HEK293 (cell line): ENCODE measurements at regions not wholly inside any gene's neighbourhood (a gene's known extent, or its start where the extent isn't known, plus 50 kb on each side); places are given as distances from the start of the nearest gene placed in this dataset.

Source experiments
- CTCF ChIA-PET: fragments of 350-600 bp; formaldehyde crosslinking; extraction: SDS; loops from one replicate; lab custom pipeline; 2021; ENCODE audit warnings: antibody characterized with exemption; lab: Yijun Ruan, JAX
- POLR2A ChIA-PET: fragments of 300-600 bp; formaldehyde crosslinking; extraction: SDS; loops from one replicate; lab custom pipeline; 2020; ENCODE audit warnings: antibody characterized with exemption, inconsistent platforms; lab: Yijun Ruan, JAX
- H3K27ac ChIP-seq: fragments of 200-500 bp; sonication (Bioruptor generic); 2 replicates; pipeline ENCODE4 v1.5.1; 2014; ENCODE audit warnings: low read depth, low read length, control low read depth, inconsistent platforms; ENCODE audit errors: extremely low read depth
- H3K36me3 ChIP-seq, 2 experiments: fragments of 200-500 bp in 1 of 2; sonication (Bioruptor generic) in 1 of 2; 1 replicate in 1 of 2; 2 replicates in 1 of 2; pipeline ENCODE4 v1.5.1; 2014 to 2017; ENCODE audit warnings: inconsistent platforms in 2 of 2, low read length in 2 of 2; ENCODE audit not compliant: control insufficient read depth in 2 of 2, insufficient read depth in 1 of 2
- H3K4me1 ChIP-seq: fragments of 200-500 bp; sonication (Bioruptor generic); 2 replicates; pipeline ENCODE4 v1.5.1; 2014; ENCODE audit warnings: mild to moderate bottlenecking, low read length, inconsistent platforms; ENCODE audit not compliant: control insufficient read depth, insufficient read depth
- H3K4me3 ChIP-seq: 2 replicates; pipeline ENCODE4 v1.5.1; 2011; ENCODE audit warnings: low read depth, mild to moderate bottlenecking, control low read depth, low read length, moderate library complexity
- H3K9me3 ChIP-seq: fragments of 200-500 bp; sonication (Bioruptor generic); 2 replicates; pipeline ENCODE4 v1.5.1; 2014; ENCODE audit warnings: low read depth, low read length, inconsistent platforms; ENCODE audit not compliant: control insufficient read depth, insufficient read depth
- INSM2 ChIP-seq: fragments of 450-650 bp; formaldehyde crosslinking; IDR thresholded peaks from 2 replicates; pipeline ENCODE4 v1.5.1; 2016; ENCODE audit warnings: missing biosample characterization, missing genetic modification characterization
- KLF16 ChIP-seq: fragments of 450-650 bp; formaldehyde crosslinking; IDR thresholded peaks from 2 replicates; pipeline ENCODE4 v1.5.1; 2017; ENCODE audit warnings: missing biosample characterization, missing genetic modification characterization
- OVOL3 ChIP-seq: fragments of 450-650 bp; formaldehyde crosslinking; IDR thresholded peaks from 2 replicates; pipeline ENCODE4 v1.5.1; 2016; ENCODE audit warnings: missing biosample characterization, missing genetic modification characterization
- REPIN1 ChIP-seq: fragments of 450-650 bp; formaldehyde crosslinking; IDR thresholded peaks from 2 replicates; pipeline ENCODE4 v1.5.1; 2017; ENCODE audit warnings: missing biosample characterization, missing genetic modification characterization, low read depth
- WT1 ChIP-seq: fragments of 450-650 bp; formaldehyde crosslinking; IDR thresholded peaks from 2 replicates; pipeline ENCODE4 v1.5.1; 2016; ENCODE audit warnings: missing biosample characterization, missing genetic modification characterization
- YY1 ChIP-seq: fragments of 450-650 bp; formaldehyde crosslinking; IDR thresholded peaks from 2 replicates; pipeline ENCODE4 v1.5.1; 2018; ENCODE audit warnings: missing biosample characterization, missing genetic modification characterization
- ZNF121 ChIP-seq: fragments of 450-650 bp; formaldehyde crosslinking; IDR thresholded peaks from 2 replicates; pipeline ENCODE4 v1.5.1; 2016; ENCODE audit warnings: missing biosample characterization, missing genetic modification characterization
- ZNF157 ChIP-seq: fragments of 450-650 bp; formaldehyde crosslinking; IDR thresholded peaks from 2 replicates; pipeline ENCODE4 v1.5.1; 2016; ENCODE audit warnings: missing biosample characterization, missing genetic modification characterization
- ZNF292 ChIP-seq: fragments of 450-650 bp; formaldehyde crosslinking; IDR thresholded peaks from 2 replicates; pipeline ENCODE4 v1.5.1; 2016; ENCODE audit warnings: low read depth, missing biosample characterization, missing genetic modification characterization, borderline replicate concordance
- ZNF302 ChIP-seq: fragments of 450-650 bp; formaldehyde crosslinking; IDR thresholded peaks from 2 replicates; pipeline ENCODE4 v1.5.1; 2016; ENCODE audit warnings: missing biosample characterization, missing genetic modification characterization, low read depth
- ZNF391 ChIP-seq: fragments of 450-650 bp; formaldehyde crosslinking; IDR thresholded peaks from 2 replicates; pipeline ENCODE4 v1.5.1; 2016; ENCODE audit warnings: low read depth, missing biosample characterization, missing genetic modification characterization, borderline replicate concordance
- ZNF433 ChIP-seq: fragments of 450-650 bp; formaldehyde crosslinking; IDR thresholded peaks from 2 replicates; pipeline ENCODE4 v1.5.1; 2016; ENCODE audit warnings: missing biosample characterization, missing genetic modification characterization, low read depth
- ZNF514 ChIP-seq: fragments of 450-650 bp; formaldehyde crosslinking; IDR thresholded peaks from 2 replicates; pipeline ENCODE4 v1.5.1; 2016; ENCODE audit warnings: missing biosample characterization, missing genetic modification characterization
- ZNF529 ChIP-seq: fragments of 450-650 bp; formaldehyde crosslinking; IDR thresholded peaks from 2 replicates; pipeline ENCODE4 v1.5.1; 2017; ENCODE audit warnings: missing genetic modification characterization, missing biosample characterization; ENCODE audit not compliant: insufficient replicate concordance
- ZNF530 ChIP-seq: fragments of 450-650 bp; formaldehyde crosslinking; IDR thresholded peaks from 2 replicates; pipeline ENCODE4 v1.5.1; 2016; ENCODE audit warnings: low read depth, missing biosample characterization, missing genetic modification characterization
- ZNF544 ChIP-seq: fragments of 450-650 bp; formaldehyde crosslinking; IDR thresholded peaks from 2 replicates; pipeline ENCODE4 v1.5.0; 2017; ENCODE audit warnings: missing biosample characterization, missing genetic modification characterization
- ZNF549 ChIP-seq: fragments of 450-650 bp; IDR thresholded peaks from 2 replicates; pipeline ENCODE4 v1.5.1; 2018; ENCODE audit warnings: missing biosample characterization, missing genetic modification characterization, mild to moderate bottlenecking, inconsistent platforms, moderate library complexity
- ZNF610 ChIP-seq: fragments of 450-650 bp; formaldehyde crosslinking; IDR thresholded peaks from 2 replicates; pipeline ENCODE4 v1.5.1; 2016; ENCODE audit warnings: missing biosample characterization, missing genetic modification characterization, borderline replicate concordance
- ZNF623 ChIP-seq: fragments of 450-650 bp; formaldehyde crosslinking; IDR thresholded peaks from 2 replicates; pipeline ENCODE4 v1.5.1; 2016; ENCODE audit warnings: missing biosample characterization, missing genetic modification characterization
- ZNF639 ChIP-seq: fragments of 450-650 bp; formaldehyde crosslinking; IDR thresholded peaks from 2 replicates; pipeline ENCODE4 v1.5.1; 2016; ENCODE audit warnings: missing biosample characterization, missing genetic modification characterization
- ZNF677 ChIP-seq: fragments of 450-650 bp; IDR thresholded peaks from 2 replicates; pipeline ENCODE4 v1.5.0; 2018; ENCODE audit warnings: missing biosample characterization, mild to moderate bottlenecking, missing genetic modification characterization, moderate library complexity
- ZNF792 ChIP-seq: fragments of 450-650 bp; formaldehyde crosslinking; IDR thresholded peaks from 2 replicates; pipeline ENCODE4 v1.5.1; 2016; ENCODE audit warnings: missing biosample characterization, missing genetic modification characterization
- ZSCAN30 ChIP-seq: fragments of 450-650 bp; IDR thresholded peaks from 2 replicates; pipeline ENCODE4 v1.5.1; 2018; ENCODE audit warnings: missing biosample characterization, mild to moderate bottlenecking, missing genetic modification characterization, moderate library complexity
- TF ChIP-seq, protein P1 (sequence below): fragments of 450-650 bp; formaldehyde crosslinking; IDR thresholded peaks from 2 replicates; pipeline ENCODE4 v1.5.1; 2016; ENCODE audit warnings: missing biosample characterization, missing genetic modification characterization, borderline replicate concordance
- TF ChIP-seq, protein P2 (sequence below): fragments of 450-650 bp; formaldehyde crosslinking; IDR thresholded peaks from 2 replicates; pipeline ENCODE4 v1.5.1; 2016; ENCODE audit warnings: missing biosample characterization, missing genetic modification characterization

DNA sequence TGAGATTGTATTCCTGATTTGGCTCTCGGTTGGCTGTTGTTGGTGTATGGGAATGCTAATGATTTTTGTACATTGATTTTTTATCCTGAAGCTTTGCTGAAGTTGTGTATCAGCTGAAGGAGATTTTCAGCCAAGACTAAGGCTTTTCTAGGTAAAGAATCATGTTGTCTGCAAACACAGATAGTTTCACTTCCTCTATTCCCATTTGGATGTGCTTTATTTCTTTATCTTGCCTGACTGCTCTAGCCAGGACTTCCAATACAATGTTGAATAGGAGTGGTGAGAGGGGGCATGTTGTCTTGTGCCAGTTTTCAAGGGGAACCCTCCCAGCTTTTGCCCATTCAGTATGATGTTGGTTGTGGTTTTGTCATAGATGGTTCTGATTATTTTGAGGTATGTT lies 90.4 kb downstream of the CYP26B1 start:
- CTCF ChIA-PET, result interaction anchor here (1.5 kb wide), 1 partner anchor 62 kb away, joined by 4 read pairs; no protein-coding TSS in a partner anchor
- H3K4me1 ChIP-seq, result no peaks in the 10 kb centered on the region

GRCh38 chr2:72051971-72052505 lies 95.6 kb downstream of the CYP26B1 start:
- CTCF ChIA-PET, result no interaction called here
- Histone ChIP-seq H3K9me3 (no peaks in the 10 kb centered on the region), H3K36me3 (no peaks in the 10 kb centered on the region), H3K4me1 (no peaks in the 10 kb centered on the region), H3K4me3 (no peak overlapping the region), H3K27ac (no peak overlapping the region)
- POLR2A ChIA-PET, result no interaction called here
- TF ChIP-seq ZNF549, result no peak
- no peak for TF ChIP-seq ZSCAN30 (tag by site-specific recombination)
- TF ChIP-seq WT1 (tag by site-specific recombination), result no peak
- TF ChIP-seq, protein P1, sequence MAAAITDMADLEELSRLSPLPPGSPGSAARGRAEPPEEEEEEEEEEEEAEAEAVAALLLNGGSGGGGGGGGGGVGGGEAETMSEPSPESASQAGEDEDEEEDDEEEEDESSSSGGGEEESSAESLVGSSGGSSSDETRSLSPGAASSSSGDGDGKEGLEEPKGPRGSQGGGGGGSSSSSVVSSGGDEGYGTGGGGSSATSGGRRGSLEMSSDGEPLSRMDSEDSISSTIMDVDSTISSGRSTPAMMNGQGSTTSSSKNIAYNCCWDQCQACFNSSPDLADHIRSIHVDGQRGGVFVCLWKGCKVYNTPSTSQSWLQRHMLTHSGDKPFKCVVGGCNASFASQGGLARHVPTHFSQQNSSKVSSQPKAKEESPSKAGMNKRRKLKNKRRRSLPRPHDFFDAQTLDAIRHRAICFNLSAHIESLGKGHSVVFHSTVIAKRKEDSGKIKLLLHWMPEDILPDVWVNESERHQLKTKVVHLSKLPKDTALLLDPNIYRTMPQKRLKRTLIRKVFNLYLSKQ, result no peak
- no peak for TF ChIP-seq ZNF433 (tag by site-specific recombination)
- no peak for TF ChIP-seq ZNF292
- no peak for TF ChIP-seq ZNF677
- no peak for TF ChIP-seq REPIN1 (tag by site-specific recombination)
- TF ChIP-seq ZNF391 (tag by site-specific recombination), result no peak

More for the DNA sequence above, 90.4 kb downstream of the CYP26B1 start:
- POLR2A ChIA-PET, result no interaction called here
- Histone ChIP-seq H3K27ac (no peak overlapping the region), H3K9me3 (no peaks in the 10 kb centered on the region), H3K4me3 (no peak overlapping the region), H3K36me3 (no peaks in the 10 kb centered on the region)
- TF ChIP-seq ZNF639 (tag by site-specific recombination), result no peak
- TF ChIP-seq YY1 (tag by site-specific recombination), result no peak
- no peak for TF ChIP-seq ZNF514 (tag by site-specific recombination)
- TF ChIP-seq WT1 (tag by site-specific recombination), result no peak
- no peak for TF ChIP-seq ZNF121 (tag by site-specific recombination)
- TF ChIP-seq ZNF623 (tag by site-specific recombination), result no peak
- TF ChIP-seq OVOL3 (tag by site-specific recombination), result no peak
- TF ChIP-seq INSM2, result no peak
- no peak for TF ChIP-seq KLF16 (tag by site-specific recombination)
- no peak for TF ChIP-seq ZNF302 (tag by site-specific recombination)
- no peak for TF ChIP-seq ZNF544 (tag by site-specific recombination)
- TF ChIP-seq ZNF529 (tag by site-specific recombination), result no peak
- TF ChIP-seq ZNF157, result no peak
- no peak for TF ChIP-seq ZNF610 (tag by site-specific recombination)
- no peak for TF ChIP-seq ZNF792
- TF ChIP-seq, protein P2, sequence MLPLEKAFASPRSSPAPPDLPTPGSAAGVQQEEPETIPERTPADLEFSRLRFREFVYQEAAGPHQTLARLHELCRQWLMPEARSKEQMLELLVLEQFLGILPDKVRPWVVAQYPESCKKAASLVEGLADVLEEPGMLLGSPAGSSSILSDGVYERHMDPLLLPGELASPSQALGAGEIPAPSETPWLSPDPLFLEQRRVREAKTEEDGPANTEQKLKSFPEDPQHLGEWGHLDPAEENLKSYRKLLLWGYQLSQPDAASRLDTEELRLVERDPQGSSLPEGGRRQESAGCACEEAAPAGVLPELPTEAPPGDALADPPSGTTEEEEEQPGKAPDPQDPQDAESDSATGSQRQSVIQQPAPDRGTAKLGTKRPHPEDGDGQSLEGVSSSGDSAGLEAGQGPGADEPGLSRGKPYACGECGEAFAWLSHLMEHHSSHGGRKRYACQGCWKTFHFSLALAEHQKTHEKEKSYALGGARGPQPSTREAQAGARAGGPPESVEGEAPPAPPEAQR (tag by site-specific recombination), result no peak
- TF ChIP-seq ZNF530 (tag by site-specific recombination), result no peak
